ENCODE measurements at regions not wholly inside any gene's neighbourhood (a gene's known extent, or its start where the extent isn't known, plus 50 kb on each side); places are given as distances from the start of the nearest gene placed in this dataset.
A peak's percentile ranks its signal among the peaks of the same experiment; 100 is the strongest.

DNA sequence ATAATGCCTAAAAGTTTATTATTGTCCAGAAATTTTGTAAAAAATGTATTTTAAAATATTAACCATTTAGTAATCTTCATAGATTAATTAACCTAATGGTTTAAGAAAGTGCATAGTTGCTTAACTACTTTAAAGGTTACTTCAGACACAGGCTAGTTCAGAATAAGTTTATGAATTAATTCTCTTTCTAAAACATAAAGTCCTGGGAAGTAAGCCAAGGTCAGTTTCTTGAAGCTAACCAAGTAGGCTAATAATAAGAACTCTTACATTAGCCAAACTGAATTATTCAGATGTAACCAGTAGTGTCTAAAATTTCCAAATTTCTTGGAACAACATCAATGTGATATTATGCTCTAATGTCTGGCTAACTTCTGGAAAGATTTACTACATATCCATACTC is 790.4 kb downstream of the NCAM2 start (continued):
- TF ChIP-seq TEAD1 (CRISPR knock-in tag; IDR thresholded peaks at IDR 0.05), result no peak

DNA sequence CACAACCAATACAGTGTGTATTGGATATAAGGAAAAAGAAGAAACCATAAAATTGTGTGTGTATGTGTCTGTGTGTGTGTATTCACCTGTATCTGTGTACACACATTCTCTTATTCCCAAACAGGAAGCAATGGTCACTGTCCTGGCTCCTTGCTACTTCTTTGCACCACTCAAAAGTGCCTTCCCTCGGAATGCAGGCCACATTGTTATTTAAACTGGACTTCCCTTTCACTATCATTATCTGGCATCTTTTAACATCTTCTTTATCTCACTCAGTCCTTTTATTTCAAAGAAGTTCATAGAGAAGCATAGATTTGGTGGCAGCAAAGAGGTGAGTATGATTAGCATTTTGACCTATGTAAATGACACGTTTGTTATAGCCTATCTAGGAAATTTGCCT is 803.7 kb downstream of the NCAM2 start:
- CTCF ChIA-PET, result no interaction called here
- Mint-ChIP-seq H3K36me3 (no peaks in the 10 kb centered on the region), H3K4me3 (no peak overlapping the region), H3K27ac (peak overlapping the region; percentile 17; the same call in 1 of the 2 replicates), H3K9me3 (peaks cover 13% of the 10 kb centered on the region), H3K4me1 (peaks cover 11% of the 10 kb centered on the region), H3K27me3 (ENCODE audit: low read depth) (no peaks in the 10 kb centered on the region; the same call in 1 of the 2 replicates)
- ATAC-seq (no peak), DNase-seq (ENCODE audit: low spot score) (no peak)
- TF ChIP-seq, protein P1, sequence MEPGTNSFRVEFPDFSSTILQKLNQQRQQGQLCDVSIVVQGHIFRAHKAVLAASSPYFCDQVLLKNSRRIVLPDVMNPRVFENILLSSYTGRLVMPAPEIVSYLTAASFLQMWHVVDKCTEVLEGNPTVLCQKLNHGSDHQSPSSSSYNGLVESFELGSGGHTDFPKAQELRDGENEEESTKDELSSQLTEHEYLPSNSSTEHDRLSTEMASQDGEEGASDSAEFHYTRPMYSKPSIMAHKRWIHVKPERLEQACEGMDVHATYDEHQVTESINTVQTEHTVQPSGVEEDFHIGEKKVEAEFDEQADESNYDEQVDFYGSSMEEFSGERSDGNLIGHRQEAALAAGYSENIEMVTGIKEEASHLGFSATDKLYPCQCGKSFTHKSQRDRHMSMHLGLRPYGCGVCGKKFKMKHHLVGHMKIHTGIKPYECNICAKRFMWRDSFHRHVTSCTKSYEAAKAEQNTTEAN (CRISPR knock-in tag; IDR thresholded peaks at IDR 0.05), result no peak
- TF ChIP-seq RORB (CRISPR knock-in tag; IDR thresholded peaks at IDR 0.05) (no peak), PRRX2 (CRISPR knock-in tag; IDR thresholded peaks at IDR 0.05) (no peak), JAZF1 (CRISPR knock-in tag; IDR thresholded peaks at IDR 0.05) (no peak), ELF4 (CRISPR knock-in tag; IDR thresholded peaks at IDR 0.05; ENCODE audit: low read depth) (no peak)
- TF ChIP-seq, protein P2, sequence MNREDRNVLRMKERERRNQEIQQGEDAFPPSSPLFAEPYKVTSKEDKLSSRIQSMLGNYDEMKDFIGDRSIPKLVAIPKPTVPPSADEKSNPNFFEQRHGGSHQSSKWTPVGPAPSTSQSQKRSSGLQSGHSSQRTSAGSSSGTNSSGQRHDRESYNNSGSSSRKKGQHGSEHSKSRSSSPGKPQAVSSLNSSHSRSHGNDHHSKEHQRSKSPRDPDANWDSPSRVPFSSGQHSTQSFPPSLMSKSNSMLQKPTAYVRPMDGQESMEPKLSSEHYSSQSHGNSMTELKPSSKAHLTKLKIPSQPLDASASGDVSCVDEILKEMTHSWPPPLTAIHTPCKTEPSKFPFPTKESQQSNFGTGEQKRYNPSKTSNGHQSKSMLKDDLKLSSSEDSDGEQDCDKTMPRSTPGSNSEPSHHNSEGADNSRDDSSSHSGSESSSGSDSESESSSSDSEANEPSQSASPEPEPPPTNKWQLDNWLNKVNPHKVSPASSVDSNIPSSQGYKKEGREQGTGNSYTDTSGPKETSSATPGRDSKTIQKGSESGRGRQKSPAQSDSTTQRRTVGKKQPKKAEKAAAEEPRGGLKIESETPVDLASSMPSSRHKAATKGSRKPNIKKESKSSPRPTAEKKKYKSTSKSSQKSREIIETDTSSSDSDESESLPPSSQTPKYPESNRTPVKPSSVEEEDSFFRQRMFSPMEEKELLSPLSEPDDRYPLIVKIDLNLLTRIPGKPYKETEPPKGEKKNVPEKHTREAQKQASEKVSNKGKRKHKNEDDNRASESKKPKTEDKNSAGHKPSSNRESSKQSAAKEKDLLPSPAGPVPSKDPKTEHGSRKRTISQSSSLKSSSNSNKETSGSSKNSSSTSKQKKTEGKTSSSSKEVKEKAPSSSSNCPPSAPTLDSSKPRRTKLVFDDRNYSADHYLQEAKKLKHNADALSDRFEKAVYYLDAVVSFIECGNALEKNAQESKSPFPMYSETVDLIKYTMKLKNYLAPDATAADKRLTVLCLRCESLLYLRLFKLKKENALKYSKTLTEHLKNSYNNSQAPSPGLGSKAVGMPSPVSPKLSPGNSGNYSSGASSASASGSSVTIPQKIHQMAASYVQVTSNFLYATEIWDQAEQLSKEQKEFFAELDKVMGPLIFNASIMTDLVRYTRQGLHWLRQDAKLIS (CRISPR knock-in tag; IDR thresholded peaks at IDR 0.05; ENCODE audit: borderline replicate concordance), result no peak
- TF ChIP-seq, protein P3, sequence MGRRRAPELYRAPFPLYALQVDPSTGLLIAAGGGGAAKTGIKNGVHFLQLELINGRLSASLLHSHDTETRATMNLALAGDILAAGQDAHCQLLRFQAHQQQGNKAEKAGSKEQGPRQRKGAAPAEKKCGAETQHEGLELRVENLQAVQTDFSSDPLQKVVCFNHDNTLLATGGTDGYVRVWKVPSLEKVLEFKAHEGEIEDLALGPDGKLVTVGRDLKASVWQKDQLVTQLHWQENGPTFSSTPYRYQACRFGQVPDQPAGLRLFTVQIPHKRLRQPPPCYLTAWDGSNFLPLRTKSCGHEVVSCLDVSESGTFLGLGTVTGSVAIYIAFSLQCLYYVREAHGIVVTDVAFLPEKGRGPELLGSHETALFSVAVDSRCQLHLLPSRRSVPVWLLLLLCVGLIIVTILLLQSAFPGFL (CRISPR knock-in tag; IDR thresholded peaks at IDR 0.05; ENCODE audit: borderline replicate concordance), result no peak
- TF ChIP-seq, protein P4, sequence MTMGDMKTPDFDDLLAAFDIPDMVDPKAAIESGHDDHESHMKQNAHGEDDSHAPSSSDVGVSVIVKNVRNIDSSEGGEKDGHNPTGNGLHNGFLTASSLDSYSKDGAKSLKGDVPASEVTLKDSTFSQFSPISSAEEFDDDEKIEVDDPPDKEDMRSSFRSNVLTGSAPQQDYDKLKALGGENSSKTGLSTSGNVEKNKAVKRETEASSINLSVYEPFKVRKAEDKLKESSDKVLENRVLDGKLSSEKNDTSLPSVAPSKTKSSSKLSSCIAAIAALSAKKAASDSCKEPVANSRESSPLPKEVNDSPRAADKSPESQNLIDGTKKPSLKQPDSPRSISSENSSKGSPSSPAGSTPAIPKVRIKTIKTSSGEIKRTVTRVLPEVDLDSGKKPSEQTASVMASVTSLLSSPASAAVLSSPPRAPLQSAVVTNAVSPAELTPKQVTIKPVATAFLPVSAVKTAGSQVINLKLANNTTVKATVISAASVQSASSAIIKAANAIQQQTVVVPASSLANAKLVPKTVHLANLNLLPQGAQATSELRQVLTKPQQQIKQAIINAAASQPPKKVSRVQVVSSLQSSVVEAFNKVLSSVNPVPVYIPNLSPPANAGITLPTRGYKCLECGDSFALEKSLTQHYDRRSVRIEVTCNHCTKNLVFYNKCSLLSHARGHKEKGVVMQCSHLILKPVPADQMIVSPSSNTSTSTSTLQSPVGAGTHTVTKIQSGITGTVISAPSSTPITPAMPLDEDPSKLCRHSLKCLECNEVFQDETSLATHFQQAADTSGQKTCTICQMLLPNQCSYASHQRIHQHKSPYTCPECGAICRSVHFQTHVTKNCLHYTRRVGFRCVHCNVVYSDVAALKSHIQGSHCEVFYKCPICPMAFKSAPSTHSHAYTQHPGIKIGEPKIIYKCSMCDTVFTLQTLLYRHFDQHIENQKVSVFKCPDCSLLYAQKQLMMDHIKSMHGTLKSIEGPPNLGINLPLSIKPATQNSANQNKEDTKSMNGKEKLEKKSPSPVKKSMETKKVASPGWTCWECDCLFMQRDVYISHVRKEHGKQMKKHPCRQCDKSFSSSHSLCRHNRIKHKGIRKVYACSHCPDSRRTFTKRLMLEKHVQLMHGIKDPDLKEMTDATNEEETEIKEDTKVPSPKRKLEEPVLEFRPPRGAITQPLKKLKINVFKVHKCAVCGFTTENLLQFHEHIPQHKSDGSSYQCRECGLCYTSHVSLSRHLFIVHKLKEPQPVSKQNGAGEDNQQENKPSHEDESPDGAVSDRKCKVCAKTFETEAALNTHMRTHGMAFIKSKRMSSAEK (CRISPR knock-in tag; IDR thresholded peaks at IDR 0.05; ENCODE audit: borderline replicate concordance), result no peak
- POLR2A ChIA-PET, result no interaction called here

DNA sequence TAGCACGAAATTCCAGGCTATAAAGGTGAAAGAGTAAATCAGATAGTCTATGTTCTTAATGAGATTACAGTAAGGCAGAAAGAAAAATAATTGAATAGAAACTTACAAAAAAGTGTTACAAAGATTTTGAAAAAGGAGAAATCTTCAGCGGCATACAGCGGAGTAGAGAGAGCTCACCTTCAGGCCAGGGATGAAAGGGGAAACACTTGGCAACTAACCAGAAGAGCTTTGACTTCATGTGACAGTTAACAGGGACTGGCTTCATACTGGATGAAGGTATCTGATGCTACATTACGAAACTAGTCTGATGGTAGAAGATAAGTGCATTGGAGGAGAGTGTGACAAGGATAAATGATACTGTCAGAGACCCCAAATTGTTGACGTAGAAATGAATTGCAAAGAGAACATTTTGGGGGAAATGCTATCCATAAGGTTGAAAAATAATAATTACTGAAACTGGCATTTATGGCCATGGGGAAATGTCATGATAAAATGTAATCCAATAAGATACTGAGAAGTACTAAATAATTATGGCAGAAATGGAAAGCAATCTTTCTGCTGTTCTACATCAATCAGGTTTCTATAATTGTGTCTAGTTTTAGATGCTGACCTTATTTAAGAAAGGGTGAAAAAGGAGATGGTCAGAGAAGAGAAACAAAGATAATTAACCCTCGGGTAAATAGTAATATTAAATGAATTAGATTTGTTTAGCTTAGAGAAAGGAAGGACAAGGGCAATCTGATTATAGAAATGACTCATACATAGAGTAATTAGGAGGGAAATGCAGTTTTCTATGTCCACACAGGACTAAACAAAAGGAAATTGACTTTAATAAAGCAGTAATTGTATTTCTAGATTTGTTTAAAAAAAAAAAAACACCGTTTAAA is 808.7 kb downstream of the NCAM2 start:
- CTCF ChIA-PET, result no interaction called here
- Mint-ChIP-seq H3K36me3 (no peaks in the 10 kb centered on the region), H3K4me3 (no peak overlapping the region), H3K4me1 (peaks cover 6% of the 10 kb centered on the region), H3K27me3 (ENCODE audit: low read depth) (no peaks in the 10 kb centered on the region; the same call in 1 of the 2 replicates), H3K27ac (no peak overlapping the region), H3K9me3 (peaks cover 13% of the 10 kb centered on the region)
- POLR2A ChIA-PET, result no interaction called here
- TF ChIP-seq ZBTB21 (CRISPR knock-in tag; IDR thresholded peaks at IDR 0.05; ENCODE audit: borderline replicate concordance), result no peak
- no peak for TF ChIP-seq ESRRA (CRISPR knock-in tag; IDR thresholded peaks at IDR 0.05; ENCODE audit: borderline replicate concordance)
- no peak for TF ChIP-seq ZNF121 (CRISPR knock-in tag; IDR thresholded peaks at IDR 0.05)
- no peak for TF ChIP-seq SP1 (CRISPR knock-in tag; conservative IDR thresholded peaks at IDR 0.05)
- DNase-seq (ENCODE audit: low spot score) (no peak), ATAC-seq (no peak)

Measured in WTC11 (cell line).